ENCODE measurements at regions not wholly inside any gene's neighbourhood (a gene's known extent, or its start where the extent isn't known, plus 50 kb on each side); places are given as distances from the start of the nearest gene placed in this dataset.

- H3K79me2 ChIP-seq (ENCODE audit: low read depth): no peaks in the 10 kb centered on the region
- H3K4me2 ChIP-seq: no peak overlapping the region
- no peaks in the 10 kb centered on the region for H4K20me1 ChIP-seq (ENCODE audit: insufficient read depth)
- no peak for TF ChIP-seq CTCF (conservative IDR thresholded peaks at IDR 0.05)
- no peak for TF ChIP-seq EZH2 (IDR thresholded peaks at IDR 0.05; ENCODE audit: low read depth)
- no peaks in the 10 kb centered on the region for H3F3A ChIP-seq (ENCODE audit: insufficient read depth, low read depth)
- no peaks in the 10 kb centered on the region for H3K36me3 ChIP-seq (ENCODE audit: low read depth)
- ChIA-PET POLR2A (ENCODE audit: unreplicated experiment) (interaction anchor here (0.7 kb wide), 1 partner anchor 111 kb away, joined by 3 read pairs; no protein-coding TSS in a partner anchor), CTCF (no interaction called here)
- 0 out of 2 replicates have a peak, but pooled peaks cover 5% of the 10 kb centered on the region for H3K4me1 ChIP-seq (replicated peaks; ENCODE audit: insufficient read depth)
- H3K27me3 ChIP-seq (ENCODE audit: insufficient read depth, low read depth): no peaks in the 10 kb centered on the region
- no peak for DNase-seq
- no peak overlapping the region for H3K4me3 ChIP-seq
- peaks cover 4% of the 10 kb centered on the region; the same call in 1 of the 2 replicates for H3K9me3 ChIP-seq (ENCODE audit: insufficient read depth, low read depth)
- H2AFZ ChIP-seq: no peak overlapping the region
- no peak overlapping the region for H3K27ac ChIP-seq
- no peaks in the 10 kb centered on the region for H3K9me2 ChIP-seq (ENCODE audit: insufficient read depth)
- BruUV-seq (replicated peaks): no TSS peak
- intact Hi-C loops (cut with micrococcal nuclease; ENCODE audit: unreplicated experiment): loop anchor here (10.0 kb wide), 1 partner anchor 213 kb away; no protein-coding TSS in a partner anchor
These were observed 961.5 kb upstream of the ZEB2 start for GRCh38 chr2:145481334-145481922.

- no peak for DNase-seq
- no peaks in the 10 kb centered on the region for H3K79me2 ChIP-seq (ENCODE audit: low read depth)
- no peak for TF ChIP-seq CTCF (conservative IDR thresholded peaks at IDR 0.05)
- no peak for TF ChIP-seq EZH2 (IDR thresholded peaks at IDR 0.05; ENCODE audit: low read depth)
- no peak overlapping the region for H2AFZ ChIP-seq
- ChIA-PET CTCF (no interaction called here), POLR2A (ENCODE audit: unreplicated experiment) (no interaction called here)
- H4K20me1 ChIP-seq (ENCODE audit: insufficient read depth): no peaks in the 10 kb centered on the region
- no peak overlapping the region for H3K4me3 ChIP-seq
- no peaks in the 10 kb centered on the region for H3K36me3 ChIP-seq (ENCODE audit: low read depth)
- no peak overlapping the region for H3K4me2 ChIP-seq
- H3K9me3 ChIP-seq (ENCODE audit: insufficient read depth, low read depth): no peaks in the 10 kb centered on the region
- intact Hi-C loops (cut with micrococcal nuclease; ENCODE audit: unreplicated experiment): no loop called here
- no TSS peak for BruUV-seq (replicated peaks)
- no peak overlapping the region for H3K27ac ChIP-seq
- H3K9me2 ChIP-seq (ENCODE audit: insufficient read depth): no peaks in the 10 kb centered on the region
- H3K4me1 ChIP-seq (replicated peaks; ENCODE audit: insufficient read depth): no peaks in the 10 kb centered on the region
- H3F3A ChIP-seq (ENCODE audit: insufficient read depth, low read depth): no peaks in the 10 kb centered on the region
- H3K27me3 ChIP-seq (ENCODE audit: insufficient read depth, low read depth): no peaks in the 10 kb centered on the region
These were observed 944.9 kb upstream of the ZEB2 start for GRCh38 chr2:145464866-145465265.

- ChIA-PET POLR2A (ENCODE audit: unreplicated experiment) (no interaction called here), CTCF (interaction anchor here (0.6 kb wide), 1 partner anchor 610 kb away, joined by 4 read pairs; no protein-coding TSS in a partner anchor)
- Histone ChIP-seq H3K4me2 (no peak overlapping the region), H3K79me2 (ENCODE audit: low read depth) (no peaks in the 10 kb centered on the region), H3K27ac (no peak overlapping the region), H3K36me3 (ENCODE audit: low read depth) (no peaks in the 10 kb centered on the region), H3K27me3 (ENCODE audit: insufficient read depth, low read depth) (no peaks in the 10 kb centered on the region), H3K9me2 (ENCODE audit: insufficient read depth) (no peaks in the 10 kb centered on the region), H4K20me1 (ENCODE audit: insufficient read depth) (no peaks in the 10 kb centered on the region), H2AFZ (no peak overlapping the region), H3F3A (ENCODE audit: insufficient read depth, low read depth) (no peaks in the 10 kb centered on the region), H3K9me3 (ENCODE audit: insufficient read depth, low read depth) (no peaks in the 10 kb centered on the region), H3K4me3 (no peak overlapping the region), H3K4me1 (replicated peaks; ENCODE audit: insufficient read depth) (no peaks in the 10 kb centered on the region)
- no TSS peak for BruUV-seq (replicated peaks)
- TF ChIP-seq CTCF (conservative IDR thresholded peaks at IDR 0.05): no peak
- no peak for TF ChIP-seq EZH2 (IDR thresholded peaks at IDR 0.05; ENCODE audit: low read depth)
- DNase-seq: no peak
- intact Hi-C loops (cut with micrococcal nuclease; ENCODE audit: unreplicated experiment): no loop called here
These were observed 940.2 kb upstream of the ZEB2 start for GRCh38 chr2:145460112-145460511.
